KOPT-K1 (cell line): ENCODE measurements at regions not wholly inside any gene's neighbourhood (a gene's known extent, or its start where the extent isn't known, plus 50 kb on each side); places are given as distances from the start of the nearest gene placed in this dataset.
A peak's percentile ranks its signal among the peaks of the same experiment; 100 is the strongest.

Source experiments
- H3K27ac ChIP-seq: fragments of 200-600 bp; sonication (generic); 2 replicates; pipeline ENCODE4 v1.5.1; 2016; ENCODE audit warnings: antibody characterized with exemption, mild to moderate bottlenecking, low read depth, low read length; ENCODE audit not compliant: poor library complexity, severe bottlenecking
- H3K36me3 ChIP-seq: fragments of 200-600 bp; sonication (generic); 2 replicates; pipeline ENCODE4 v1.5.1; 2017; ENCODE audit warnings: antibody characterized with exemption, mild to moderate bottlenecking, low read length, moderate library complexity; ENCODE audit not compliant: insufficient read depth
- H3K9me3 ChIP-seq: fragments of 200-600 bp; sonication (generic); 2 replicates; pipeline ENCODE4 v1.5.1; 2017; ENCODE audit warnings: antibody characterized with exemption, low read length, mild to moderate bottlenecking; ENCODE audit not compliant: insufficient read depth, poor library complexity, severe bottlenecking

DNA sequence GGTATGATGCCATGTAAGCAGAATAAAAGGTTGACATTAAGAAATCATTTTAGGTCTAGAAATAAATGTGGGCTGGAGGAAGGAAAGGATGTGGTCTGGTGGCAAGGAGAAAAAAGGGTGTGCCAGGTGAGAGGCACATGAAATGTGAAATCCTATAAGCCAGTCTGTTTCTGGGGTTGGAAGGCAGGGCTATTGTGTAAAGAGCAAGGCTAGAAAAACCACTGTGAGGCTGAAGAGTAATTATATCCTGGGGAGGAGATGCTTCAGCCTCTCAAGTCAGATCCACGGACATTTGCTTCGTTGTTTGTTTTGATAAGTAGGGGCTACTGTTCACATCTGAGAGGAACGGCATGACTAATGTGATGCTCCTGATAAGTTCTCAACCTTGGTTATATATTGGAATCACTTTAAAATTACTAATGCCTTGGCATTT is 77.5 kb upstream of the CTSC start:
- Histone ChIP-seq H3K27ac (peak overlapping the region; percentile 67), H3K36me3 (no peaks in the 10 kb centered on the region), H3K9me3 (no peaks in the 10 kb centered on the region)

DNA sequence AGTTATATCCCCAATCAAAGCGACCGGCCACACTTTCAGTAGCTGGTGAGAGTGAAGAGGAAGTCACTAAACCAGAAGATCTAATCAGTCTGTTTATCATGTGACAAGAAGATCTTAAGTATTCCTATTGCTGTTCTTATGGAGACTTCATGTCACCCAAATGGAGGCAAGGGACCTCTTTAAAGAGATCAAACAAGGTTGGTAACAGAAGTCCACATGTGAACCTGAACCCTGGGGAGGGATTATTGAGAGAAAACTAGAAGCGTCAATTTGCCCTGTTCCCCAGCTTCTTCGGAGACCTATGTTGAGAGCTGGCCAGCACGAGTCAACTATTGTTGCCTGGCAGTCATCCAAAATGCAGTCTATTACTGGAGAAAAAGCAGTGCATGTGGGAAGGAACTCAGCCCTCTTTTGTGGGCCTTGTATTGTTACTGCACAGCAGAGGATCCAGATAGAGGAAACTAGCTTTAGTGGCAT is 76.9 kb upstream of the CTSC start:
- Histone ChIP-seq H3K9me3 (no peaks in the 10 kb centered on the region), H3K27ac (peak overlapping the region; percentile 67), H3K36me3 (no peaks in the 10 kb centered on the region)

DNA sequence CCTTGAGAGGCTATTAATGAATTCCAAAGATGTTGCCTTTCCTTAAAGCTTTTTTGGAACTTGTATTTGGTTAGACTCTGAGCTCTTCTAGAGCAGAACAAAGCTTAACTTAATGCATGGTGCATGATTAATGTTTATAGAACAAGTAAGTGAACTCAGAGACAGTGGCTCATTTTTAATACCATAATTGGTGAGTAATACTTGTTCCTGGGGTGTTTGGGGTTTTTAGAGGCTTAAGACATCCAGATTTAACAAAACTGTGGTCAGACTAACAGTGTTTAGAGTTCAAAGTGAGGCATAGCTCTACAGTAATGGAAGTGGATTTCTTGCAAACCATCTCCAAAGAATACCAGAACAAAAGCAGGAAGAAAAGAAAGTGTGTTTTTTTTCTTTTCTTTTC is 73.7 kb upstream of the CTSC start:
- Histone ChIP-seq H3K27ac (no peak overlapping the region), H3K36me3 (no peaks in the 10 kb centered on the region), H3K9me3 (no peaks in the 10 kb centered on the region)

DNA sequence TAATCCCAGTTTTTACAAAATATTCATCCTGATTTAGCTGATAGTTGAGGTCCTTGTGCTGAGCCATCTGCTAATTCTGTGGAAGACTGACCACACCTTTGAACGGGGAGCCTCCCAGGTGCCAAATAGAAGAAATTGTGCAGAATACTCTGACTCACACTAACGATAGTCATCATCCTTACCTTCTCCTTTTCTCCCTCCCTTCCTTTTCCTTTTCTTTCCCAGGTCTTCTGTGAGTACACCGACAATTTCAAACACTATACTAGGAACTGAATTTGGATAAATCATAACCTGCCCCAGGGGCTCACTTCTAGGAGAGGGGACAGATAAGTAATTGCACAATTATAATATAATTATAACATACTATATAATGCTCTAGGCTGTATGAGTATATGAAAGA is 73.1 kb upstream of the CTSC start:
- no peak overlapping the region for H3K27ac ChIP-seq
- no peaks in the 10 kb centered on the region for H3K36me3 ChIP-seq
- no peaks in the 10 kb centered on the region for H3K9me3 ChIP-seq

DNA sequence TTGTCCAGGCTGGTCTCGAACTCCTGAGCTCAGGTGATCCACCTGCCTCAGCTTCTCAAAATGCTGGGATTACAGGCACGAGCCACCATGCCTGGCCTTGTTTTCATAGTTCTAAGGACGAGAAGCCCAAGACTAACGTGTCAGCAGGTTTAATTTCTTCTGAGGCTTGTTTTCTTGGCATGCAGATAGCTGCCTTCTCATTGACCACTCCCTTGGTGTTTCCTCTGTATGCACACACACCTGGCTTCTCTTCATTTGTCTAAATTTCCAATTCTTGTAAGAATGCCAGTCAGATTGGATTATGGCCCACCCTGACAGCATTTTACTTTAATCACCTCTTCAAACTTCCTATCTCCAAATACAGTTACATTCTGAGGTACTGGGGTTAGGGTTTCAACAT is 72.5 kb upstream of the CTSC start:
- Histone ChIP-seq H3K36me3 (no peaks in the 10 kb centered on the region), H3K27ac (no peak overlapping the region), H3K9me3 (no peaks in the 10 kb centered on the region)

DNA sequence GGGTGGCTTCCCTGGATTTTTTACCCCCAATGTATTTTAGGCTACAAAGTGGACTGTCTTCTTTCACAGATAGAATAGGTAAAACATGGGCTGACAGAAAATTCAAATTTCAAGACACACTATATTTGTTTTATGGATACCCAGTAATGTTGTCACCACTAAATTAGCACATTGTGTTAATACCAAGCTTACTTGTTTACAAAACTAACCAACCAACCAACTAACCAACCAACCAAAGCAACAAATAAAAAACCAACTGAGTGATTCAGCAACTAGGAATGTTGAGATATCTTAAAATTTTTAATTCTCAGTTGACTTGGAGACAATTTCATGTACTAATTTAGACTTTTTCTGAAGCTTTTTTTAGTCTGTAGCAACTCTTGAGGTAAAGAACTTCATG is 69.3 kb upstream of the CTSC start:
- Histone ChIP-seq H3K27ac (no peak overlapping the region), H3K9me3 (no peaks in the 10 kb centered on the region), H3K36me3 (no peaks in the 10 kb centered on the region)

DNA sequence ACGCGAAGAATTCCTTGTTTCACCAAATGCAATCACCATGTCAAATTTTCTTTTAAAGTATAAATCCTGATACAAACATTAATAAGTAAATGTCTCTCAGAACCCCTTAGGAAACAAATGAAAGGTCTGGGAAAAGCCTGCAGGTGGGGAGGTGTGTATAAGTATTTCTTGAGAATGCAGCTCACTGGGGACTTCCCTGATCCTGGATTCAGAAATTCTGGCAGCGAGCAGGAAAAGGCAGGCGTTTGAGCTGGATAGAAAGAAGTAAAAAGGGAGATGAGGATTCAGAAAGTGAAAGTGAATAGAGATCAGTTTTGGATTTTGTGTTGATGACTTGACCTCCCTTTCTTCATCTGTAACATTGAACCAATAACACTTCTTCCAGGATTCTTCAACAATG is 68.3 kb upstream of the CTSC start:
- Histone ChIP-seq H3K36me3 (no peaks in the 10 kb centered on the region), H3K9me3 (no peaks in the 10 kb centered on the region)

DNA sequence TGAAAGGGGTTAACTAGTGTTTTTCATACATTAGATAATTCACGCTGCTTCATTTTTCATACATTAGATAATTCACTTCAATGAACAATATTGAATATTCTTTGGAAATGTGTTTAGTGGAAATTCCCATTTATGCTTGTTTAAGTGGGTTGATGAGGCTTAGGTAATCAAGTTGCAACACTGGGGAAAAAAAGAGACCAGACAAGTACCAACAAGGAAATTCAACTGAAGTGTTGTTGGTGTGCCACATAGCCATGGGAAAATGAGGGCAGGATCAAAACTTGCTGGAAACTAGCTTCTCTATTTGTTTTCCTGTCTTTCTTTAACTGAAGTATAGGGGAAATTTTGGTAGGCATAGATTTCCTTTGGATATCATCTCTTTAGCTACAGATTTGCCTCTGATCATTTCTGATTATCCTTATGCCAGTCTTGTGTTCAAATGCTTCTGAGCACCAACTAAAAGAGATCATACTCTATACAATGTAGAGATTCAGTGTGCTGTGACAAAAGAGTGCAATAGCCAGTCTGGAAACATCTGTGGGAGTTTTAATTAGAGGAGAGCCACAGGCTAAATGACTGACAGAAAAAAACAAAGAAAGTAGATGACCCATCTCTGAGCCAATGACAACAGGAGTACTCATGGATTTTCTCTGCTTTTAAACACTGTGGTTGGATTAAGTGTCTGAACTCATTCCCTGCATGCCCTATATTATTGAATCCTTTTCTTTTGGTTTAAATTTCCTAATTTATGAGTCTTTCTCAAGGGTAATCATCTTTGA is 67.6 kb upstream of the CTSC start:
- Histone ChIP-seq H3K27ac (peak overlapping the region; percentile 26), H3K36me3 (no peaks in the 10 kb centered on the region), H3K9me3 (no peaks in the 10 kb centered on the region)

More for the DNA sequence above, 68.3 kb upstream of the CTSC start:
- H3K27ac ChIP-seq: no peak overlapping the region

DNA sequence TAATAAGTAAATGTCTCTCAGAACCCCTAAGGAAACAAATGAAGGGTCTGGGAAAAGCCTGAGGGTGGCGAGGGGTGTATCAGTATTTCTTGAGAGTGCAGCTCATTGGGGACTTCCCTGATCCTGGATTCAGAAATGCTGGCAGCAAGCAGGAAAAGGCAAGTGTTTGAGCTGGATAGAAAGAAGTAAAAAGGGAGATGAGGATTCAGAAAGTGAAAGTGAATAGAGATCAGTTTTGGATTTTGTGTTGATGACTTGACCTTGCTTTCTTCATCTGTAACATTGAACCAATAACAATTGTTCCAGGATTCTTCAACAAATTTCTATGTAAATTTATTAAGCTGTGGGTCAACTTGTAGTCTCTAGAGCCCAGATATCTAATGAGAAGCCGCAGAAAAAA is 66.9 kb upstream of the CTSC start:
- H3K9me3 ChIP-seq: no peaks in the 10 kb centered on the region
- peak overlapping the region; percentile 26 for H3K27ac ChIP-seq

DNA sequence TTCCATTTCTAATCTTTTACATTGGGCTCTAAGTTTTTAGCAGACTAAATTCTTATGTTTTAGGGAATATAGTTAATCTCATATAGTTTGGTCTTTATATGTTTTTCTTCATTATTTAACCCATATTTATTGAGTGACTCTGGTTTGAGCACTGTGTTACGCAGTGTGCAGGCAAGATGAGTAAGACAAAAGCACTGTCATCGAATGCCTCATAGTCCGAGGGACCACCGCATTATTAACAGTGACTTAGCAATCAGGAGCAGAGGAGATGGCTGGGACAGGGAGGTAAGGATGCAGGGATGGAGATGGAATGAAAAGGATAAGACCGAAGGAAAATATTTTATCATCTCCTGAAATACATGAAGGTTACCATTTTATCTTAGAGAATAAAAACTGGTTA is 65.2 kb upstream of the CTSC start:
- Histone ChIP-seq H3K27ac (no peak overlapping the region), H3K36me3 (no peaks in the 10 kb centered on the region), H3K9me3 (no peaks in the 10 kb centered on the region)

More for the DNA sequence above, 66.9 kb upstream of the CTSC start:
- H3K36me3 ChIP-seq: no peaks in the 10 kb centered on the region

DNA sequence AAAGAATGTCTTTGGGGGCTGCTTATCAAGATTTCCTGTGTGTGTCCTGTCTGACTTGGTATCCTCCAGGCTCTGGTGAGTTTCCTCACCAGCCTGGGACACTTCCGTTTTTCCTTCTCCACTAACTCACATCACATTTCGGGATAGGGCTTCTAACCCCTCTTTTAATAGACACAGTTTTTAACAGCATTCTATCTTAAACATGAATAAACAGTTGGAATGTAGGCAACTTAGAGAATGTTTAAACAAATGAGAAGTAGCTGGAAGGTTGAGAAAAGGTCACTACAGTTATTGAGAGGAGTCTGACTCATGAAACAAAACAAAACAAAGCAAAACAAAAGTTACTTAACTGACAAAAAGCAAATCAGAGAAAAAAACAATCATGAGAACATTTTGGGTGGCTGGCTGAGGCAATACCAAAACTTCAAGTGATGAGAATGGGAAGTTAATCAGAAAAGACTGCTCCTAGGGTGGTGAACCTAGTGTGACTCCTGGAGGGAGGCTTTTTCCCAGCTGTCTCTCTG is 64.7 kb upstream of the CTSC start:
- Histone ChIP-seq H3K36me3 (no peaks in the 10 kb centered on the region), H3K27ac (no peak overlapping the region), H3K9me3 (no peaks in the 10 kb centered on the region)

DNA sequence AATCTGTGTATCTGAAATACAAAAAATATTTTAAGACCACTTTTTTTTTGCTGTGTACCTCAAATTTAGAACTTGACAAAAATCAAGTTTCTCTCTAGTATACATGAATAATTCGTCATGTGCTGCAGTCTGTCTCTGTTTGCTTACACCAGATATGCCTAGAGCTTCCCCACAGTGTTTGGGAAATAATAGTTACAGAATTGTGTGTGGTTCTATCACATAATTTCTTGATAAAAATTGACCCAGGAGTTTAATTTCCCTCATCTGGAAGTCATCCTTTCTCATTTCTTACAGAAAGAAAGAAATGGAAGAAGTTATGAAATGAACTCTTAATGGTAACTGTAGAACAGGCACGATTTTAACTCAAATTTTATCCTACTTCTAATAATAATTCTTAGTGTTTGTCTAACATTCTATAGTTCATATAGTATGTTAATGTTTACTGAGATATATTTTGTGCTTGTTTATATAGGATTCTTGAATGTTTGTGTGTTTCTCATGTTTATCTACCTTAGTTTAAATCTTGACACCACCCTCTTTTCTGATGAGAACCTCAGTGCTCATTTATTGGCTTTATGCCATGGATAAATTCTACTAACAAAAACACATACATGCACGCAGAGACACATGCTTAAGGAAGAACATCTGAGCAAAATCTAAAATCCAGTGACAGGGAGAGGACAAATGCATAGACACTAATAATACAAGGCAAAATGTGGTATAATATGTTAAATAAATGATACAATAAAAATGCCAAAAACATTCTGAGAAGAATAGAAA is 61.4 kb upstream of the CTSC start:
- no peaks in the 10 kb centered on the region for H3K36me3 ChIP-seq
- H3K27ac ChIP-seq: no peak overlapping the region
- no peaks in the 10 kb centered on the region for H3K9me3 ChIP-seq

DNA sequence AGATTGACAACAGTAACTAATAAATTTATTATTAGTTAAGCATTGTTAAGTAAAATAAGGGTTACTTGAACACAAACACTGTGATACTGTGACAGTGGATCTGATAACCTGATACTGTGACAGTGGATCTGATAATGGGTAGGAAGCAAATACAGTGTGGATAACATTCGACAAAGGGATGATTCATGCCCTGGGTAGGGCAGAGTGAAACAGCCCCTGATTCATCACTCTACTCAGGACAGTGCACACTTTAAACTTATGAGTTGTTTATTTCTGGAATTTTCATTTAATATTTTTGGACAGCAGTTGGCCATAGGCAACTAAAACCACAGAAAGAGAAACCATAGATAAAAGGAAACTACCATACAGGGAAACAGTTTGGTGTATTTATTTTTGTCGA is 60.8 kb upstream of the CTSC start:
- H3K36me3 ChIP-seq: no peaks in the 10 kb centered on the region
- H3K9me3 ChIP-seq: no peaks in the 10 kb centered on the region
- H3K27ac ChIP-seq: no peak overlapping the region

DNA sequence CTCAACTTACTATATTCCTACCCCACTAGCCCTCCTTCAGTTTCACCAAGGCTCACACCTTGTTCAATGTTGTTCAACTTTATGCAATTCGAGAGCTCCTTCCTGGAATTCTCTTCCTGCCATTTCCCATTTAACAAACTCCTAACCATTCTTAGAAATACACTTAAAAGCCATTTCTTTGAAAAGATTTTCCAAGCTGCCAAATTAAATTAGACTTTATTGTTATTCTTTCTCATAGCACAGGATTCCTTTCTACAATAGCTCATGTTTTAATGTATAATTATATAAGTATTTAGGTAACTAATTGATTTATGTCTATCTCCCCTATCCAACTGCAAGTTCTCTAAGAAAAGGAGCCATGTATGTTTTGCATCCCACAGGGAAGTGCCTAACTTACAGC is 52.7 kb upstream of the CTSC start:
- no peaks in the 10 kb centered on the region for H3K9me3 ChIP-seq

DNA sequence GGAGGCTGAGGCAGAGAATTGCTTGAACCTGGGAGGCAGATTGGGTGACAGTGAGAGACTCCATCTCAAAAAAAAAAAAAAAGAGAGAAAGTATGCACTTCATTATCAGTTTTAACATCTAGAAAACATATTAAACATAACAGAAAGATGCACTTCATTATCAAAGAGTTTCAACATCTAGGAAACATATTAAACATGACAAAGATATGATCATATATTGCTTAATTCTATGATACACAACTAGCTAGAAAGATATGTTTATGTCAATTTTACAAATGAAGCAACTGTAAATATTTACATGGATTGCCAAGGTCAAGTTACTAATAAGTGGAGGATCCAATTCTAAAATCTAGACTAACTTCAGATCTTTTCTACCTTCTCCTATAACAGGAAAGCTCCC is 50.4 kb upstream of the CTSC start:
- Histone ChIP-seq H3K36me3 (no peaks in the 10 kb centered on the region), H3K9me3 (no peaks in the 10 kb centered on the region), H3K27ac (no peak overlapping the region)

More for the DNA sequence above, 52.7 kb upstream of the CTSC start:
- Histone ChIP-seq H3K36me3 (no peaks in the 10 kb centered on the region), H3K27ac (no peak overlapping the region)
